HEK293T (cell line): ENCODE measurements at regions not wholly inside any gene's neighbourhood (a gene's known extent, or its start where the extent isn't known, plus 50 kb on each side); places are given as distances from the start of the nearest gene placed in this dataset.
"Not testable (repeated sequence)": the region's sequence is repeated elsewhere in the genome, so short reads cannot be mapped to it uniquely, and the experiment has no call there.

Experiments
- CTCF ChIA-PET: fragments of 350-600 bp; formaldehyde crosslinking; extraction: SDS; loops from one replicate; lab custom pipeline; 2021; ENCODE audit warnings: antibody characterized with exemption, inconsistent platforms; lab: Yijun Ruan, JAX
- POLR2A ChIA-PET: fragments of 350-600 bp; formaldehyde crosslinking; extraction: SDS; loops from one replicate; lab custom pipeline; 2020; ENCODE audit warnings: antibody characterized with exemption, inconsistent platforms; lab: Yijun Ruan, JAX
- DNase-seq: peaks from one replicate; pipeline ENCODE4 v3.0.0; 2012; ENCODE audit warnings: mixed read lengths; ENCODE audit errors: extremely low spot score
- ARNT ChIP-seq: fragments of 450-650 bp; IDR thresholded peaks from 2 replicates; pipeline ENCODE4 v1.6.1; 2017; ENCODE audit warnings: mild to moderate bottlenecking
- BHLHE40 ChIP-seq: fragments of 450-650 bp; IDR thresholded peaks from 2 replicates; pipeline ENCODE4 v1.6.1; 2016; ENCODE audit warnings: mild to moderate bottlenecking, moderate library complexity, borderline replicate concordance
- CTBP1 ChIP-seq: fragments of 450-650 bp; IDR thresholded peaks from 2 replicates; pipeline ENCODE4 v1.6.1; 2016; ENCODE audit warnings: borderline replicate concordance
- ELF4 ChIP-seq: fragments of 450-650 bp; IDR thresholded peaks from 2 replicates; pipeline ENCODE4 v1.6.1; 2017; ENCODE audit warnings: antibody characterized with exemption
- FOXA1 ChIP-seq: fragments of 450-650 bp; IDR thresholded peaks from 2 replicates; pipeline ENCODE4 v1.6.1; 2016; ENCODE audit warnings: mild to moderate bottlenecking
- FOXK2 ChIP-seq: fragments of 450-650 bp; IDR thresholded peaks from 2 replicates; pipeline ENCODE4 v1.6.1; 2016; ENCODE audit warnings: mild to moderate bottlenecking
- FOXM1 ChIP-seq: fragments of 450-650 bp; IDR thresholded peaks from 2 replicates; pipeline ENCODE4 v1.6.1; 2017; ENCODE audit warnings: mild to moderate bottlenecking, borderline replicate concordance
- HDGF ChIP-seq: fragments of 450-650 bp; IDR thresholded peaks from 2 replicates; pipeline ENCODE4 v1.6.1; 2017; ENCODE audit warnings: antibody characterized with exemption, borderline replicate concordance
- L3MBTL2 ChIP-seq: fragments of 450-650 bp; conservative IDR thresholded peaks from 2 replicates; pipeline ENCODE4 v1.6.1; 2016; ENCODE audit warnings: mild to moderate bottlenecking
- LEF1 ChIP-seq: fragments of 450-650 bp; IDR thresholded peaks from 2 replicates; pipeline ENCODE4 v1.6.1; 2017; ENCODE audit warnings: mild to moderate bottlenecking, borderline replicate concordance
- NFRKB ChIP-seq: fragments of 450-650 bp; IDR thresholded peaks from 2 replicates; pipeline ENCODE4 v1.6.1; 2016; ENCODE audit warnings: mild to moderate bottlenecking, moderate library complexity
- SP1 ChIP-seq: fragments of 450-650 bp; IDR thresholded peaks from 2 replicates; pipeline ENCODE4 v1.6.1; 2017
- SUZ12 ChIP-seq: fragments of 450-650 bp; IDR thresholded peaks from 2 replicates; pipeline ENCODE4 v1.6.1; 2016; ENCODE audit warnings: mild to moderate bottlenecking
- TARDBP ChIP-seq: fragments of 450-650 bp; IDR thresholded peaks from 2 replicates; pipeline ENCODE4 v1.6.1; 2016
- ZNF384 ChIP-seq: fragments of 450-650 bp; IDR thresholded peaks from 2 replicates; pipeline ENCODE4 v1.6.1; 2016
- TF ChIP-seq, protein P1 (sequence below): fragments of 450-650 bp; IDR thresholded peaks from 2 replicates; pipeline ENCODE4 v1.6.1; 2016

DNA sequence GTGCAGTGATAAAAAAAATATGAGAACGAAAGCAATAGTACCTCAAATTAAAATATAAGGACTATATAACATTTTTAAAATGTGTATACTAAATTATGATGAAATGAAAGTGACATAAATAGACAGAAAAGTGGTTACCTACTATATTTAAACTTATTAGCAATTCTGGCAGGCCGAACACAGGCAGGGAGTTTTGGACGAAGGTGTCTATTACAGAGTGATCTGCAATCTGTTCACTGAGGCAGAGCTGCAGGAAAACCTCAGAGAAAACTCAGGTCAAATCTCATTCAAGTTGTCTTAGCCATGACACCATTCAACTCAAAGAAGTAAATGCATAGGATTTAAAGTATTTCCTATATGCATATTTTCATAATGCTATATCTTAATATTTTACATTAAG is 274.8 kb upstream of the GULP1 start:
- TF ChIP-seq FOXK2 (no peak), FOXA1 (no peak), TARDBP (no peak), SUZ12 (no peak), BHLHE40 (no peak), HDGF (no peak), ARNT (no peak), LEF1 (no peak), ELF4 (no peak), CTBP1 (no peak), FOXM1 (no peak), SP1 (no peak), ZNF384 (no peak), NFRKB (no peak), L3MBTL2 (no peak)
- TF ChIP-seq, protein P1, sequence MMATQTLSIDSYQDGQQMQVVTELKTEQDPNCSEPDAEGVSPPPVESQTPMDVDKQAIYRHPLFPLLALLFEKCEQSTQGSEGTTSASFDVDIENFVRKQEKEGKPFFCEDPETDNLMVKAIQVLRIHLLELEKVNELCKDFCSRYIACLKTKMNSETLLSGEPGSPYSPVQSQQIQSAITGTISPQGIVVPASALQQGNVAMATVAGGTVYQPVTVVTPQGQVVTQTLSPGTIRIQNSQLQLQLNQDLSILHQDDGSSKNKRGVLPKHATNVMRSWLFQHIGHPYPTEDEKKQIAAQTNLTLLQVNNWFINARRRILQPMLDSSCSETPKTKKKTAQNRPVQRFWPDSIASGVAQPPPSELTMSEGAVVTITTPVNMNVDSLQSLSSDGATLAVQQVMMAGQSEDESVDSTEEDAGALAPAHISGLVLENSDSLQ: no peak
- ChIA-PET CTCF (no interaction called here), POLR2A (no interaction called here)
- no peak for DNase-seq

DNA sequence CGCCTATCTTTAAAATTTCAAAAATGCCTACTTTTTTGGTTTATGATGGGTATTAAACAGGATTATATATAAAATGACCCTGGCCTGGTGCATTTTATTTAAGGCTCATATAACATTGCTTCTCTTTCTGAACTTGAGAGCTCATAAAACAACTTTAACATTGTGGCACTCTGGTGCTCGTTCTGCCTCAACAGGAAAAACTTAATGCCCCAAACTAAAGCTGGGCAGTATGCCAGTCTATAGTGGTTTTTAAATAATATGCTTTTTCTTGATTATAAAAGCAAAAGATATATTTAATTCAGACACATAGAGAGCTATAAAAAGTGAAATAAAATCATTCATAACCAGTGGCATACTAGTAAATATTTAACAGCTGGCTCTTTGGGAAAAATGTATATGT is 269.3 kb upstream of the GULP1 start:
- CTCF ChIA-PET: no interaction called here
- TF ChIP-seq BHLHE40: no peak
- TF ChIP-seq NFRKB: no peak
- TF ChIP-seq ZNF384: no peak
- no peak for DNase-seq
- POLR2A ChIA-PET: no interaction called here

DNA sequence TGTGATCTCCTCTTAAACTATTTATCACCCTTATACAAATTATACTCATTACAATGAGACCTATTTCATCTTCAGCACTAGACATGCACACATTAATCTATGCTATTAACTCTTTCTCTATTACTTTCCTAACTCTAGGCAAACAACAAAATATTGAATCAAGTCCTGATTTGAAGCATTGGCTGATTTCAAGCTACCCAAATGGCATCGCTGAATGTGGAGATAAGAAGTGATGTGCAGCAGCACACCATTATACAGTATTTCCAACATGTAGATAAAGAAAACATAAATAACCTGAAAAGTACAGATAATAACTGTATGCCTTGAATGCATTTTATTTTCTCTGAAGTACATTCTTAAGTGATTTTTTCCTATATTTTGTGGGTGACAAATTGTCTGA is 268.6 kb upstream of the GULP1 start:
- DNase-seq: no peak
- CTCF ChIA-PET: no interaction called here
- TF ChIP-seq, protein P1: no peak
- TF ChIP-seq FOXA1 (no peak), LEF1 (no peak)
- POLR2A ChIA-PET: no interaction called here

DNA sequence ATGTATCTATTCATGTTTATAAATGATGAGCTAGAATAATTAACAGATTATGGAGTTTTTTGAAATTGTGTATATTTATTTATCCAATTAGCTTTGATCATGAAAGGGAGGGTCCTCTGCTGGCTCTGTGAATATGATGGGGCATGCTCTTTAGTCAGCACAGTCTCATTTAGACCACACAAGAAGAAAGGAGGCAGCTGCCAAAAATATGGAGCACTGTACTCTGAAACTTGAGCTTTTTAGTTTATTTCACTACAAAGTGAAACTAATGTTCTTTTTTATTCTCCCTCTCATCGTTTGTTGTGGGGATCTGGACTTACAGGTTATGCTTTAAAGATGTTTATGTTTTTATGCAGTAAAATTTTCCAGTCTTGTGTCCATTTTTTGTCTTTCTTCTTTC is 266.9 kb upstream of the GULP1 start:
- ChIA-PET CTCF (no interaction called here), POLR2A (no interaction called here)

DNA sequence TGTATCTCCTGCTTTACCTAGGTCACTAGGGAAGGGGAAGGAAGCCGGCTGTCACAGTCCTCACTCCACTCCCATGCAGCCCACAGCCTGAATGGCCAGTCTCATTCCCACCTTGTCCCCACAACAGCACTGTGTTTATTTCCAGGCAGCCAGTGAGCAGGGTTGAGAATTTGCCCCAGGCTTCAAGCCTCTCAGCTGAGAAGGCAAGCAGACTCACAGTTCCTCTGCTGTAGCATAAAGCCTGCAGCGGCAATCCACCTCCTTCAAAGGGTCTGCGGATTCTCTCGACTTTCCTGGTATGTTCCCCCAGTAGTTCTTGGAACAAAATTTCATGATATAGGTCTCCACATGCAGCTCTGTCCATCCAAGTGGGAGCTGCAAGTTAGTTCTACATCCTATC is 262.9 kb upstream of the GULP1 start:
- ChIA-PET POLR2A (no interaction called here), CTCF (interaction anchor here (0.6 kb wide), 1 partner anchor 352 kb away, joined by 3 read pairs; no protein-coding TSS in a partner anchor)
- TF ChIP-seq TARDBP: no peak
- no peak for DNase-seq

More for the DNA sequence above, 266.9 kb upstream of the GULP1 start:
- DNase-seq: no peak
- no peak for TF ChIP-seq LEF1

DNA sequence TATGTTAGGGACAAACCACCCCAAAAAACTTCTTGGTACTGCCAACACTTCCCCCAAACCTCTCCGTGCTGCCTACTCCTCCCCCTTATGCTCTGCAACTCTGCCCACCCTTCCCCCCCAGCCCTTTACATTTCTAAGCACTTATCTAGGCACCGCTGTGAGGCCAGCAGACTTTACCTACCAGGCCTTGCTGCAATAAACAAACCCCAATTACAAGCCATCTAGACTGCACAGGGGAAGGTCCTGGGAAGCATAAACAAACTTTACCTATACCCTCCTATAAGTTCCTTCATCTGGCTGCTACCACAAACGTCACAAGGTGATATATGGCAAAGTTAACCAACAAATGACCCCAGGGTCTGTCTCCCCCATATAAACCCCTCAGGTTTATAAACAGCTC is 259.4 kb upstream of the GULP1 start:
- no peak for DNase-seq
- ChIA-PET POLR2A (no interaction called here), CTCF (no interaction called here)
- TF ChIP-seq NFRKB (no peak), SUZ12 (no peak), ARNT (no peak), BHLHE40 (no peak), FOXA1 (no peak), ELF4 (no peak), HDGF (no peak), TARDBP (no peak), ZNF384 (no peak), FOXM1 (no peak), CTBP1 (no peak), FOXK2 (no peak), L3MBTL2 (no peak), LEF1 (no peak), SP1 (no peak)
- TF ChIP-seq, protein P1: no peak

DNA sequence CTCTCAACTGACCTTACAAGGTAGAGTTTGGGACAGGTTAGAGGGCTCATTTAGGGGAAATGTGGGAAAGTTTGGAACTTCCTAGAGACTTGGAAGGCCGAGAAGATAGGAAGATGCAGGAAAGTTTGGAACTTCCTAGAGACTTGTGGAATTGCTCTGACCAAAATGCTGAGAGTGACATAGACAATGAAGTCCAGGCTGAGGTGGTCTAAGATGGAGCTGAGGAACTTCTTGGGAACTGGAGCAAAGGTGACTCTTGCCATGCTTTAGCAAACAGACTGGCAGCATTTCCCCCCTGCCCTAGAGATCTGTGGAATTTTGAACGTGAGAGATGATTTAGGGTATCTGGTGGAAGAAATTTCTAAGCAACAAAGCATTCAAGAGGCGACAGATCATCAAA is 258.9 kb upstream of the GULP1 start:
- DNase-seq: no peak
- POLR2A ChIA-PET: no interaction called here
- no peak for TF ChIP-seq TARDBP
- CTCF ChIA-PET: no interaction called here

DNA sequence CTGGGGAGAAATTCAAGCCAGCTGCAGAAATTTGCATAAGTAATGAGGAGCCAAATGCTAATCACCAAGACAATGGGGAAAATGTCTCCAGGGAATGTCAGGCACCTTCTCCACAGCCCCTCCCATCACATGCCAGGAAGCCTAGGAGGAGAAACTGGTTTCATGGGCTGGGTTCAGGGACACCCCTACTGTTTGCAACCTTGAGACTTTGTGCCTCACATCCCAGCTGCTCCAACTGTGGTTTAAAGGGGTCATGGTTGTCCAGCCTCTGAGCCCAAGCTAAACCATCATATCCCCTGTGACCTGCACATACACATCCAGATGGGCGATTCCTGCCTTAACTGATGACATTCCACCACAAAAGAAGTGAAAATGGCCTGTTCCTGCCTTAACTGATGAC is 258.4 kb upstream of the GULP1 start:
- CTCF ChIA-PET, DNase-seq, POLR2A ChIA-PET: not testable (repeated sequence)

DNA sequence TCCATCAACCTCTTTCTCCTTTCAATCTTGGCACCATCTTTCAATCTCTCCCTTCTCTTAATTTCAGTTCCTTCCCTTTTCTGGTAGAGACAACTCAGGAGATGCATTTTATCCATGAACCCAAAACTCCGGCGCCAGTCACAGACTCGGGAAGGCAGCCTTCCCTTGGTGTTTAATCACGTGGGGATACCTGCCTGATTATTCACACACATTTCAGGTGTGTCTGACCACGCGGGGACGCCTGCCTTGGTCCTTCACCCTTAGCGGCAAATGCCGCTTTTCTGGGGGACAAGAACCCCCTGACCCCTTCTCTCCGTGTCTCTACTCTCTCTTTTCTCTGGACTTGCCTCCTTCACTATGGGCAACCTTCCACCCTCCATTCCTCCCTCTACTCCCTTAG is 257.6 kb upstream of the GULP1 start:
- POLR2A ChIA-PET, CTCF ChIA-PET, DNase-seq: not testable (repeated sequence)

DNA sequence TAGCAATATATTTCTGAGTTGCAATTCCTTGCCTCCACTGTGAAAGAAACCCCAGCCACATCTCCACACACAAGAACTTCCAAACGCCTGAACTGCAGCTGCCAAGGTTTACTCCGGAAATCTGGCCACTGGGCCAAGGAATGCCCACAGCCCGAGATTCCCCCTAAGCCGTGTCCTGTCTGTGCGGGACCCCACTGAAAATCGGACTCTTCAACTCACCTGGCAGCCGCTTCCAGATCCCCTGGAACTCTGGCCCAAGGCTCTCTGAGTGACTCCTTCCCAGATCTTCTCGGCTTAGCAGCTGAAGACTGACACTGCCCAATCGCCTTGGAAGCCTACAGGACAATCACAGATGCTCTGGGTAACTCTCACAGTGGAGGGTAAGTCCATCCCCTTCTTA is 256.3 kb upstream of the GULP1 start:
- DNase-seq, POLR2A ChIA-PET, CTCF ChIA-PET: not testable (repeated sequence)

DNA sequence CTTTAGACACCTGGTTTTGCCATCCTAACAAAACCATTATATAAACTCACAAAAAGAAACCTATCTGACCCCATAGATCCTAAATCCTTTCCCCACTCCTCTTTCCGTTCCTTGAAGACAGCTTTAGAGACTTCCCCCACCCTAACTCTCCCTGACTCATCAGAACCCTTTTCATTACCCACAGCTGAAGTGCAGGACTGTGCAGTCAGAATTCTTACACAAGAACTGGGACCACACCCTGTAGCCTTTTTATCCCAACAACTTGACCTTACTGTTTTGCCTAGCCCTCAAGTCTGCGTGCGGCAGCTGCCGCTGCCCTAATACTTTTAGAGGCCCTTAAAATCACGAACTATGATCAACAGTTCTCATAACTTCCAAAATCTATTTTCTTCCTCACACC is 254.9 kb upstream of the GULP1 start:
- CTCF ChIA-PET: interaction anchor here (0.7 kb wide), 1 partner anchor 17 kb away, joined by 3 read pairs; no protein-coding TSS in a partner anchor
- POLR2A ChIA-PET, DNase-seq: not testable (repeated sequence)
